K562 (cell line): ENCODE measurements at regions not wholly inside any gene's neighbourhood (a gene's known extent, or its start where the extent isn't known, plus 50 kb on each side); places are given as distances from the start of the nearest gene placed in this dataset.

ENCODE experiments used
- CTCF ChIP-seq, 3 experiments: IDR thresholded peaks in 2 of 3; conservative IDR thresholded peaks in 1 of 3; 2 replicates each; pipeline ENCODE4 v1.5.1; 2011 to 2012; ENCODE audit warnings: low read length in 3 of 3, mild to moderate bottlenecking in 3 of 3, control low read depth in 2 of 3, improper control_type of control experiment in 1 of 3, inconsistent platforms in 1 of 3, low read depth in 1 of 3, mixed read lengths in 1 of 3, moderate library complexity in 1 of 3; ENCODE audit not compliant: insufficient read depth in 2 of 3
- HCFC1 ChIP-seq: IDR thresholded peaks from 2 replicates; pipeline ENCODE4 v1.6.1; 2012; ENCODE audit warnings: low read depth, low read length, improper control_type of control experiment
- MEF2A ChIP-seq: IDR thresholded peaks from 2 replicates; pipeline ENCODE4 v1.6.1; 2011; ENCODE audit warnings: low read depth, mild to moderate bottlenecking, low read length, moderate library complexity; ENCODE audit not compliant: control insufficient read depth
- MTA1 ChIP-seq: fragments of 450-650 bp; IDR thresholded peaks from 2 replicates; pipeline ENCODE4 v1.6.1; 2017; ENCODE audit warnings: borderline replicate concordance
- POLR2A ChIP-seq: fragments of 450-650 bp; conservative IDR thresholded peaks from 2 replicates; pipeline ENCODE4 v1.6.1; 2016
- POLR2AphosphoS5 ChIP-seq: IDR thresholded peaks from 2 replicates; pipeline ENCODE4 v1.6.1; 2011; ENCODE audit warnings: mild to moderate bottlenecking, low read depth, low read length, moderate library complexity; ENCODE audit not compliant: control insufficient read depth, insufficient read depth
- RFX5 ChIP-seq: IDR thresholded peaks from 2 replicates; pipeline ENCODE4 v1.6.1; 2011; ENCODE audit warnings: low read depth, mild to moderate bottlenecking, improper control_type of control experiment, low read length
- RNF2 ChIP-seq: sonication (generic); IDR thresholded peaks from 2 replicates; pipeline ENCODE4 v1.6.1; 2016
- SMARCC2 ChIP-seq: fragments of 450-650 bp; IDR thresholded peaks from 2 replicates; pipeline ENCODE4 v1.6.1; 2017; ENCODE audit warnings: antibody characterized with exemption, moderate library complexity, mild to moderate bottlenecking, low read depth
- TF ChIP-seq, protein P1 (sequence below), 2 experiments: fragments of 450-650 bp; formaldehyde crosslinking in 1 of 2; IDR thresholded peaks; 2 replicates each; pipeline versions ENCODE4 v1.4.0 to v1.6.1; 2014 to 2020; ENCODE audit warnings: mild to moderate bottlenecking in 2 of 2, borderline replicate concordance in 1 of 2, low read depth in 1 of 2

DNA sequence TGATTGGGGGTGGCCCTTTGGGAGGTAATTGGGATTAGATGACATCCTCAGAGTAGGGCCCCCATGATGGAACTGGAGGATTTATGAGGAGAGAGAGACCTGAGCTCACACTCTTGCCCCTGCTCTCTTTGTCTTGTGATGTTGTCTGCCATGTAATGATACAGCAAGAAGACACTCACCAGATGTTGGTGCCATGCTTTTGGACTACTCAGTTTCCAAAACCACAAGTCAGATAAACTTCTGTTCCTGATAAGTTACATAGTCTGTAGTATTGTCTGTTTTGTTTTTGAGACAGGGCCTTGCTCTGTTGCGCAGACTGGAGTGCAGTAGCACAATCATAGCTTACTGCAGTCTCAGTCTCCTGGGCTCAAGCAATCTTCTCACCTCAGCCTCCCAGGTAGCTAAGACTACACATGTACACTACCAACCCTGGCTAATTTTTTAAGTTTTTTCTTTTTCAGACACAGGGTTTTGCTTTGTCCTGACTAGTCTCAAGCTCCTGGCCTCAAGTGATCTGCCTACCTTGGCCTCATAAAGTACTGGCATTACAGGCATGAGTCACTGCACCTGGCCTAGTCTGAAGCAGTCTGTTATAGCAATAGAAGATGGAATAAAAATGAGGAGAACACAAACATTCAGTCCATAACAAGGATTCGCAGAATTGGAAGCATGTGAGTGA is 115.0 kb upstream of the GALNT2 start:
- TF ChIP-seq RFX5, result no peak
- TF ChIP-seq POLR2A, result no peak
- TF ChIP-seq CTCF (IDR thresholded peaks at IDR 0.05 in 2 of 3, conservative IDR thresholded peaks at IDR 0.05 in 1 of 3; ENCODE audit: insufficient read depth in 2 of 3, low read depth in 1 of 3, low read length in 3 of 3), result no peak
- TF ChIP-seq, protein P1, sequence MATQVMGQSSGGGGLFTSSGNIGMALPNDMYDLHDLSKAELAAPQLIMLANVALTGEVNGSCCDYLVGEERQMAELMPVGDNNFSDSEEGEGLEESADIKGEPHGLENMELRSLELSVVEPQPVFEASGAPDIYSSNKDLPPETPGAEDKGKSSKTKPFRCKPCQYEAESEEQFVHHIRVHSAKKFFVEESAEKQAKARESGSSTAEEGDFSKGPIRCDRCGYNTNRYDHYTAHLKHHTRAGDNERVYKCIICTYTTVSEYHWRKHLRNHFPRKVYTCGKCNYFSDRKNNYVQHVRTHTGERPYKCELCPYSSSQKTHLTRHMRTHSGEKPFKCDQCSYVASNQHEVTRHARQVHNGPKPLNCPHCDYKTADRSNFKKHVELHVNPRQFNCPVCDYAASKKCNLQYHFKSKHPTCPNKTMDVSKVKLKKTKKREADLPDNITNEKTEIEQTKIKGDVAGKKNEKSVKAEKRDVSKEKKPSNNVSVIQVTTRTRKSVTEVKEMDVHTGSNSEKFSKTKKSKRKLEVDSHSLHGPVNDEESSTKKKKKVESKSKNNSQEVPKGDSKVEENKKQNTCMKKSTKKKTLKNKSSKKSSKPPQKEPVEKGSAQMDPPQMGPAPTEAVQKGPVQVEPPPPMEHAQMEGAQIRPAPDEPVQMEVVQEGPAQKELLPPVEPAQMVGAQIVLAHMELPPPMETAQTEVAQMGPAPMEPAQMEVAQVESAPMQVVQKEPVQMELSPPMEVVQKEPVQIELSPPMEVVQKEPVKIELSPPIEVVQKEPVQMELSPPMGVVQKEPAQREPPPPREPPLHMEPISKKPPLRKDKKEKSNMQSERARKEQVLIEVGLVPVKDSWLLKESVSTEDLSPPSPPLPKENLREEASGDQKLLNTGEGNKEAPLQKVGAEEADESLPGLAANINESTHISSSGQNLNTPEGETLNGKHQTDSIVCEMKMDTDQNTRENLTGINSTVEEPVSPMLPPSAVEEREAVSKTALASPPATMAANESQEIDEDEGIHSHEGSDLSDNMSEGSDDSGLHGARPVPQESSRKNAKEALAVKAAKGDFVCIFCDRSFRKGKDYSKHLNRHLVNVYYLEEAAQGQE (IDR thresholded peaks at IDR 0.05; ENCODE audit: borderline replicate concordance), result no peak
- TF ChIP-seq, protein P1 (CRISPR knock-in tag; IDR thresholded peaks at IDR 0.05; ENCODE audit: low read depth), result no peak
- no peak for TF ChIP-seq RNF2
- no peak for TF ChIP-seq HCFC1
- TF ChIP-seq POLR2AphosphoS5, result no peak
- TF ChIP-seq MTA1, result no peak
- no peak for TF ChIP-seq MEF2A
- no peak for TF ChIP-seq SMARCC2
